OCI-LY7 (cell line): ENCODE measurements at regions not wholly inside any gene's neighbourhood (a gene's known extent, or its start where the extent isn't known, plus 50 kb on each side); places are given as distances from the start of the nearest gene placed in this dataset.

ENCODE experiments used
- BruUV-seq: library from RNA; stranded (reverse); fragments of 400-500 nt; replicated peaks from 2 replicates; lab custom pipeline; 2021; lab: Mats Ljungman, UMichigan
- CTCF ChIA-PET: fragments of 300-600 bp; sonication (Branson Sonifier 250); formaldehyde crosslinking; loops from one replicate; lab custom pipeline; 2022; ENCODE audit warnings: antibody characterized with exemption; ENCODE audit not compliant: unreplicated experiment; lab: Charles Lee
- POLR2A ChIA-PET: fragments of 300-600 bp; sonication (Branson Sonifier 250); formaldehyde crosslinking; loops from one replicate; lab custom pipeline; 2022; ENCODE audit warnings: antibody characterized with exemption; lab: Charles Lee
- DNase-seq: peaks from one replicate; pipeline ENCODE4 v3.0.0-alpha.2; 2015; ENCODE audit warnings: low spot score
- H2AFZ ChIP-seq: fragments of 200-600 bp; sonication (generic), shearing (Covaris generic); 2 replicates; pipeline ENCODE4 v1.6.1; 2014; ENCODE audit warnings: mild to moderate bottlenecking, antibody characterized with exemption, low read length, moderate library complexity
- H3K27ac ChIP-seq: fragments of 200-600 bp; sonication (generic); 2 replicates; pipeline ENCODE4 v1.5.1; 2014; ENCODE audit warnings: mixed run types, low read depth, mild to moderate bottlenecking, moderate library complexity, low read length, inconsistent platforms; ENCODE audit not compliant: poor library complexity, severe bottlenecking
- H3K36me3 ChIP-seq: fragments of 200-600 bp; sonication (generic); 2 replicates; pipeline ENCODE4 v1.6.1; 2014; ENCODE audit warnings: mild to moderate bottlenecking, antibody characterized with exemption, low read length, moderate library complexity, mixed read lengths; ENCODE audit not compliant: insufficient read depth
- H3K4me1 ChIP-seq: fragments of 200-600 bp; sonication (generic); 2 replicates; pipeline ENCODE4 v1.5.1; 2014; ENCODE audit warnings: mild to moderate bottlenecking, low read length; ENCODE audit not compliant: insufficient read depth, poor library complexity, severe bottlenecking
- H3K4me2 ChIP-seq: fragments of 200-600 bp; sonication (generic); 2 replicates; pipeline ENCODE4 v1.6.1; 2014; ENCODE audit warnings: mild to moderate bottlenecking, low read length
- H3K4me3 ChIP-seq: fragments of 200-600 bp; sonication (generic); 2 replicates; pipeline ENCODE4 v1.5.1; 2014; ENCODE audit warnings: mild to moderate bottlenecking, low read depth, low read length; ENCODE audit not compliant: poor library complexity, severe bottlenecking
- H3K79me2 ChIP-seq: fragments of 200-600 bp; sonication (generic); 2 replicates; pipeline ENCODE4 v1.6.1; 2016; ENCODE audit warnings: low read depth, mild to moderate bottlenecking, low read length, moderate library complexity, mixed read lengths; ENCODE audit not compliant: insufficient read depth
- H3K9me2 ChIP-seq: fragments of 200-600 bp; sonication (generic); 2 replicates; pipeline ENCODE4 v1.6.1; 2016; ENCODE audit warnings: mild to moderate bottlenecking, low read length, mixed read lengths; ENCODE audit not compliant: insufficient read depth
- H3K9me3 ChIP-seq: fragments of 200-600 bp; sonication (generic); 2 replicates; pipeline ENCODE4 v1.6.1; 2014; ENCODE audit warnings: mild to moderate bottlenecking, mixed run types, low read length, mixed read lengths
- H4K20me1 ChIP-seq: fragments of 200-600 bp; sonication (generic); 2 replicates; pipeline ENCODE4 v1.6.1; 2014; ENCODE audit warnings: mild to moderate bottlenecking, antibody characterized with exemption, low read length, moderate library complexity, mixed read lengths; ENCODE audit not compliant: insufficient read depth
- CTCF ChIP-seq: fragments of 200-600 bp; sonication (generic); conservative IDR thresholded peaks from 2 replicates; pipeline ENCODE4 v1.5.1; 2014; ENCODE audit warnings: mild to moderate bottlenecking, antibody characterized with exemption, low read length, moderate library complexity, mixed read lengths
- EZH2phosphoT487 ChIP-seq: fragments of 200-600 bp; sonication (generic); IDR thresholded peaks from 2 replicates; pipeline ENCODE4 v1.6.1; 2018; ENCODE audit warnings: low read depth, borderline replicate concordance, mild to moderate bottlenecking, mixed run types, antibody characterized with exemption, low read length, moderate library complexity, mixed read lengths
- intact Hi-C: fragments of 100-400 bp; cut with micrococcal nuclease; formaldehyde crosslinking; loops from one replicate; pipeline ENCODE4 v1.10.0; 2022; ENCODE audit not compliant: unreplicated experiment

- CTCF ChIA-PET = no interaction called here
- H3K79me2 ChIP-seq = no peaks in the 10 kb centered on the region
- no peaks in the 10 kb centered on the region for H3K9me3 ChIP-seq
- no peaks in the 10 kb centered on the region for H3K9me2 ChIP-seq
- no peaks in the 10 kb centered on the region for H4K20me1 ChIP-seq
- POLR2A ChIA-PET = no interaction called here
- H3K4me1 ChIP-seq = no peaks in the 10 kb centered on the region
- BruUV-seq = no TSS peak
- no peak overlapping the region for H3K4me3 ChIP-seq
- H3K27ac ChIP-seq = no peak overlapping the region
- TF ChIP-seq EZH2phosphoT487 (no peak), CTCF (no peak)
- no peak for DNase-seq
- intact Hi-C loops = no loop called here
- no peak overlapping the region for H3K4me2 ChIP-seq
- H3K36me3 ChIP-seq = no peaks in the 10 kb centered on the region
- H2AFZ ChIP-seq = no peak overlapping the region
These were observed 298.1 kb downstream of the NSUN3 start for GRCh38 chr3:94360987-94361386.

- ChIA-PET CTCF (no interaction called here), POLR2A (no interaction called here)
- DNase-seq = no peak
- no peak for TF ChIP-seq EZH2phosphoT487
- TF ChIP-seq CTCF = no peak
- intact Hi-C loops = no loop called here
- BruUV-seq = no TSS peak
- no peaks in the 10 kb centered on the region for H3K9me3 ChIP-seq
- H3K36me3 ChIP-seq = no peaks in the 10 kb centered on the region
- no peaks in the 10 kb centered on the region for H3K79me2 ChIP-seq
- no peak overlapping the region for H3K4me3 ChIP-seq
- H3K4me2 ChIP-seq = no peak overlapping the region
- H3K9me2 ChIP-seq = no peaks in the 10 kb centered on the region
- no peaks in the 10 kb centered on the region for H4K20me1 ChIP-seq
- H3K4me1 ChIP-seq = no peaks in the 10 kb centered on the region
- H3K27ac ChIP-seq = no peak overlapping the region
- no peak overlapping the region for H2AFZ ChIP-seq
These were observed 299.5 kb downstream of the NSUN3 start for GRCh38 chr3:94362393-94362792.

- H3K36me3 ChIP-seq = no peaks in the 10 kb centered on the region
- H3K4me2 ChIP-seq = no peak overlapping the region
- intact Hi-C loops = no loop called here
- POLR2A ChIA-PET = no interaction called here
- BruUV-seq = no TSS peak
- TF ChIP-seq CTCF (no peak), EZH2phosphoT487 (no peak)
- no peak overlapping the region for H2AFZ ChIP-seq
- H3K9me3 ChIP-seq = no peaks in the 10 kb centered on the region
- no peak for DNase-seq
- no peak overlapping the region for H3K27ac ChIP-seq
- H3K4me3 ChIP-seq = no peak overlapping the region
- no peaks in the 10 kb centered on the region for H3K79me2 ChIP-seq
- H3K9me2 ChIP-seq = no peaks in the 10 kb centered on the region
- H4K20me1 ChIP-seq = no peaks in the 10 kb centered on the region
- H3K4me1 ChIP-seq = no peaks in the 10 kb centered on the region
- CTCF ChIA-PET = no interaction called here
These were observed 302.1 kb downstream of the NSUN3 start for GRCh38 chr3:94365006-94365405.
